HG03439 (cell line): ENCODE measurements at regions not wholly inside any gene's neighbourhood (a gene's known extent, or its start where the extent isn't known, plus 50 kb on each side); places are given as distances from the start of the nearest gene placed in this dataset.
"Not testable (repeated sequence)": the region's sequence is repeated elsewhere in the genome, so short reads cannot be mapped to it uniquely, and the experiment has no call there.

Experiments
- ATAC-seq: cut with Tn5 transposase; IDR thresholded peaks from one replicate; pipeline ENCODE4 v1.9.1; 2021; ENCODE audit warnings: mild to moderate bottlenecking, moderate library complexity; ENCODE audit not compliant: unreplicated experiment

- ATAC-seq = no peak
Observed at GRCh38 chr22:47627556-47628253, 865.3 kb downstream of the TBC1D22A start.

GRCh38 chr22:47626428-47627390 lies 864.3 kb downstream of the TBC1D22A start:
- ATAC-seq = no peak

GRCh38 chr22:47625531-47626427 lies 863.3 kb downstream of the TBC1D22A start:
- ATAC-seq = no peak

- no peak for ATAC-seq
Observed at GRCh38 chr22:47625013-47625385, 862.5 kb downstream of the TBC1D22A start.

- no peak for ATAC-seq
Observed at GRCh38 chr22:47624252-47625012, 862.0 kb downstream of the TBC1D22A start.

GRCh38 chr22:47623763-47624148 lies 861.3 kb downstream of the TBC1D22A start:
- no peak for ATAC-seq

- ATAC-seq = no peak
Observed at GRCh38 chr22:47623066-47623762, 860.8 kb downstream of the TBC1D22A start.

- ATAC-seq = no peak
Observed at GRCh38 chr22:47622541-47622940, 860.1 kb downstream of the TBC1D22A start.

GRCh38 chr22:47621253-47621652 lies 858.8 kb downstream of the TBC1D22A start:
- no peak for ATAC-seq

GRCh38 chr22:47620391-47620790 lies 857.9 kb downstream of the TBC1D22A start:
- no peak for ATAC-seq

GRCh38 chr22:47619631-47620030 lies 857.2 kb downstream of the TBC1D22A start:
- ATAC-seq = no peak

GRCh38 chr22:47618180-47619010 lies 855.9 kb downstream of the TBC1D22A start:
- ATAC-seq = no peak

- no peak for ATAC-seq
Observed at GRCh38 chr22:47617186-47617585, 854.7 kb downstream of the TBC1D22A start.

GRCh38 chr22:47616396-47617020 lies 854.1 kb downstream of the TBC1D22A start:
- no peak for ATAC-seq

GRCh38 chr22:47615051-47615450 lies 852.6 kb downstream of the TBC1D22A start:
- ATAC-seq = no peak

GRCh38 chr22:47613606-47614350 lies 851.3 kb downstream of the TBC1D22A start:
- no peak for ATAC-seq

- ATAC-seq = not testable (repeated sequence)
Observed at GRCh38 chr22:47613181-47613580, 850.7 kb downstream of the TBC1D22A start.
